ENCODE measurements at regions not wholly inside any gene's neighbourhood (a gene's known extent, or its start where the extent isn't known, plus 50 kb on each side); places are given as distances from the start of the nearest gene placed in this dataset.
A peak's percentile ranks its signal among the peaks of the same experiment; 100 is the strongest.

DNA sequence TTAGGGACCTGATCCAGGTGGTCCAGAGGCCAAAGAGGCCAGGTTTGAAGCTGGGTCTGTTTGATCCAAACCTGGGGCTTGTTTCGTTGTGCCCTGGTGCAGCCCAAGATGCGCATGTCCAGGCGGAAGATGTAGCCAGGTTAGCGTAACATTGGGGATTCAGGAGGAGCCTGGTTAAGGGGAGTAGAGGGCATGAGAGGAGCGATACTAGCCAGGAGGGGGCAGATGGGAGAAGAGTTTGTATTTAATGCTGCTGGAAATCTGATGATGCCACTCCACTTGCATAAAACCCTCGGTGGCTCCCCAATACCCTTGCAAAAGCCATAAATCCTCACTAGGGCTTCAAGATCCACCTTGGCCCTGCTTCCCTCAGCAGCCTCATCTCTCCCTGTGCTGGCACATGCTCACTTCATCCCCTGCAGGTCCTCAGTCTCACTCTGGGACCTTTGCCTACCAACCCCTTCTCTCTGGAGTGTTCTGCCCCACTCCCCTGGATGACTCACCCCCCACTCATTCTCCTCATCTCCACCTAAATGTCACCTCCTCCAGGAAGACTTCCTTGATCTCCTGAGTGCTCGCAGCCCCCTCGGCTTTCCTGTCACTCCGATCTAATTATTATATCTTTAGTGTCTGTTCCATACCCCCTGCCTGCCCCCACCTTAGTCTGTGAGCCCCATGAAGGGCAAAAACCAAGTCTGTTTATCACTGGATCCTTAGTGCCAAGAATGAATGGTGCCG is 95.9 kb downstream of the MIAT start:
- Histone ChIP-seq H3K4me2 (ENCODE audit: low read length) (no peak overlapping the region), H2AFZ (no peak overlapping the region), H3K36me3 (ENCODE audit: control insufficient read depth, insufficient read depth, low read length) (no peaks in the 10 kb centered on the region), H3K4me1 (no peaks in the 10 kb centered on the region), H3K27ac (no peak overlapping the region), H3K9ac (no peak overlapping the region), H3K27me3 (ENCODE audit: control insufficient read depth, insufficient read depth, low read length) (no peaks in the 10 kb centered on the region), H3K4me3 (ENCODE audit: low read depth, low read length) (no peak overlapping the region), H3K9me3 (ENCODE audit: control insufficient read depth, low read length) (no peaks in the 10 kb centered on the region), H3K79me2 (no peaks in the 10 kb centered on the region)
- TF ChIP-seq, protein P1, sequence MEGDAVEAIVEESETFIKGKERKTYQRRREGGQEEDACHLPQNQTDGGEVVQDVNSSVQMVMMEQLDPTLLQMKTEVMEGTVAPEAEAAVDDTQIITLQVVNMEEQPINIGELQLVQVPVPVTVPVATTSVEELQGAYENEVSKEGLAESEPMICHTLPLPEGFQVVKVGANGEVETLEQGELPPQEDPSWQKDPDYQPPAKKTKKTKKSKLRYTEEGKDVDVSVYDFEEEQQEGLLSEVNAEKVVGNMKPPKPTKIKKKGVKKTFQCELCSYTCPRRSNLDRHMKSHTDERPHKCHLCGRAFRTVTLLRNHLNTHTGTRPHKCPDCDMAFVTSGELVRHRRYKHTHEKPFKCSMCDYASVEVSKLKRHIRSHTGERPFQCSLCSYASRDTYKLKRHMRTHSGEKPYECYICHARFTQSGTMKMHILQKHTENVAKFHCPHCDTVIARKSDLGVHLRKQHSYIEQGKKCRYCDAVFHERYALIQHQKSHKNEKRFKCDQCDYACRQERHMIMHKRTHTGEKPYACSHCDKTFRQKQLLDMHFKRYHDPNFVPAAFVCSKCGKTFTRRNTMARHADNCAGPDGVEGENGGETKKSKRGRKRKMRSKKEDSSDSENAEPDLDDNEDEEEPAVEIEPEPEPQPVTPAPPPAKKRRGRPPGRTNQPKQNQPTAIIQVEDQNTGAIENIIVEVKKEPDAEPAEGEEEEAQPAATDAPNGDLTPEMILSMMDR (IDR thresholded peaks at IDR 0.05): no peak

DNA sequence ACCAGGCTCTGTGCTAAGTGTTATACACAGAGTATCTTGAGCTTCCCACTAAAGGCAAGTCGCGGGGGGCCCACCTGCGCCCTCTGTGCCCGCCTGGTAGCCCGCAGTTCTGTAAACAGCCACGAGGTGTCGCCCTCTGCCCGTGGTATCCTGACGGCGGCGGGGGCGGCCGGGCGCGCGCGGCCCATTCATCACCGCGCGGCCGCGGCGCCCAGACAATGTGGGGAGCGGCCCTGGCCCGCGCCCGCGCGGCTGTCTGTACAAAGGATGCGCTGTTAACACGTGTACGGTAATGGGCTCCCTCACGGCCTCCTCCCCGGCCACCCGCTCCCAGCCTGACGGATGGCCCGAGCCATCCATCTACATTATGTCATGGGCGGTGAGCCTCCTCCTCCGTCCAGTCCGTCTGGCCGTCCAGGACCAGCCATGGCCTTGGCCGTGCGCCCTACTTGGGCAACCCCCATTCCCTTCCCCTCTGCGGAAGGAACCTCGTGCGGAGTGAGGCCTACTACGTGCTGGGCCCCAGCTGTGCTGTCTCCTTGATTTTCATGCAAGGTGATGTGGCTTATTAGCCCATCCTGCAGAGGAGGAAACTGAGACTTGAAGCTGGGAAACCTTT is 99.4 kb downstream of the MIAT start:
- Histone ChIP-seq H3K79me2 (no peaks in the 10 kb centered on the region), H3K9ac (no peak overlapping the region), H3K36me3 (ENCODE audit: control insufficient read depth, insufficient read depth, low read length) (no peaks in the 10 kb centered on the region), H3K4me2 (ENCODE audit: low read length) (no peak overlapping the region), H2AFZ (no peak overlapping the region), H3K4me3 (ENCODE audit: low read depth, low read length) (no peak overlapping the region), H3K4me1 (no peaks in the 10 kb centered on the region), H3K27me3 (ENCODE audit: control insufficient read depth, insufficient read depth, low read length) (no peaks in the 10 kb centered on the region), H3K27ac (no peak overlapping the region), H3K9me3 (ENCODE audit: control insufficient read depth, low read length) (no peaks in the 10 kb centered on the region)
- TF ChIP-seq, protein P1 (IDR thresholded peaks at IDR 0.05): peak; percentile 62

DNA sequence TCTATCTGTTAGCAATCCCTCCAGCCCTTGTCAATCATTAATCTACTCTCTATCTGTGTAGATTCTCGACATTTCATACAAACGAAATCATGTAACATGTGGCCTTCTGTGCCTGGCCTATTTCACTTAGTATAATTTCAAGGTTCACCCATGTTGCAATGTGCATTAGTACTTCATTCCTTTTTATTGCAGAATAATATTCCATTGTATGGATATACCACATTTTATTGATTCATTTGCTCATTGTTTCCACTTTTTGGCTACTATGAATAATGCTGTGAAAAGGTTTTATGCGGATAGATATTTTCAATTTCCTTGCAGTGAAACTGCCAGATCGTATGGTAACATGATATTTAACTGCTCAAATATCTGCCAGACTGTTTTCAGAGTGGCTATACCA is 100.1 kb downstream of the MIAT start:
- Histone ChIP-seq H3K4me2 (ENCODE audit: low read length) (no peak overlapping the region), H2AFZ (no peak overlapping the region), H3K27ac (no peak overlapping the region), H3K27me3 (ENCODE audit: control insufficient read depth, insufficient read depth, low read length) (no peaks in the 10 kb centered on the region), H3K9ac (no peak overlapping the region), H3K36me3 (ENCODE audit: control insufficient read depth, insufficient read depth, low read length) (no peaks in the 10 kb centered on the region), H3K4me3 (ENCODE audit: low read depth, low read length) (no peak overlapping the region), H3K9me3 (ENCODE audit: control insufficient read depth, low read length) (no peaks in the 10 kb centered on the region), H3K79me2 (no peaks in the 10 kb centered on the region), H3K4me1 (no peaks in the 10 kb centered on the region)
- TF ChIP-seq, protein P1 (IDR thresholded peaks at IDR 0.05): no peak

DNA sequence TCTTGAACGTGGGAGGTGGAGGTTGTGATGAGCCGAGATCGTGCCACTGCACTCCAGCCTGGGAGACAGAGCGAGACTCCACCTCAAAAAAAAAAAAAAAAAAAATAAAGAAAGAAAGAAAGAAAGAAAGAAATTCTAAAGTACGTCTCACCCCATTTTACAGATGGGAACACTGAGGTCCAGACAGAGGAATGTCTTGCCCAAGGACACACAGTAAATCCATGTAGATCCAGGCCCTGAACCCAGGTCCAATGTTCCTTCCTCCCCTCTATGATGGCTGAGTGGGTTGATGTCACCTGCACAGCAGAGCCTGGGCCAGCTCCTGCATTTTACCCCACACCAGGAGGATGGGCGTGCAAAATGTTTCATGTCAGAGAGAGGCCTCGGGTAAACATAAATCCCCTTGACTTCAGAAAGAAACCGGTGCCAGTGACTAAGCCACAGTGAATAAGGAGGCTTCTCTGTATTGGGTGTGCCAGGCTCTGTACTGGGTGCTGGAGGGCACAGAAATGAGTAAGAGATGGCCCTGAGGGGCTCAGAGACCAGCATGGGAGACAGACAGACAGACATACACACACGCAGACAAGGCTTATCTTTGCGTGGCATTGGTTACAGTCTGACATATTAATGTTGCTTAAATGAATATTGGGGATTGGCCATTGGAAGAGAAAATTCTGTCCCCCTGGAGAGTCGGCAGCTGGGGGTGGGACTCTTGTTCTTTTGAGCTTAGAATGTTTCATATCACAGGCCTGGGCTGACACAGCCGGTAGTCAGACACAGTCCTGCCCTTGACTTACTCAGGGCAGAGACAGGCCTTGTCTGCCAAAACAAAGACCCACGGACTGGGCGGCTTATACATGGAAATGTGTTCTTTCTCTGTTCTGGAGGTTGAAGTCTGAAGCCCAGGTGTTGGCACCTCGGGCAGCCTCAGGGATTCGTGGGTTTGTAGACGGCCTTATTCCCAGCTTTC is 105.4 kb downstream of the MIAT start:
- no peak overlapping the region for H2AFZ ChIP-seq
- TF ChIP-seq, protein P1 (IDR thresholded peaks at IDR 0.05): no peak
- no peak overlapping the region for H3K4me3 ChIP-seq (ENCODE audit: low read depth, low read length)
- H3K27ac ChIP-seq: no peak overlapping the region
- no peak overlapping the region for H3K9ac ChIP-seq
- no peaks in the 10 kb centered on the region for H3K9me3 ChIP-seq (ENCODE audit: control insufficient read depth, low read length)
- no peaks in the 10 kb centered on the region for H3K27me3 ChIP-seq (ENCODE audit: control insufficient read depth, insufficient read depth, low read length)
- no peaks in the 10 kb centered on the region for H3K36me3 ChIP-seq (ENCODE audit: control insufficient read depth, insufficient read depth, low read length)
- no peaks in the 10 kb centered on the region for H3K79me2 ChIP-seq
- no peak overlapping the region for H3K4me2 ChIP-seq (ENCODE audit: low read length)
- H3K4me1 ChIP-seq: no peaks in the 10 kb centered on the region
